Testis (tissue), 2 donors: ENCODE measurements at regions not wholly inside any gene's neighbourhood (a gene's known extent, or its start where the extent isn't known, plus 50 kb on each side); places are given as distances from the start of the nearest gene placed in this dataset.

ENCODE experiments used
- CTCF ChIP-seq, 3 experiments: fragments of 450-650 bp in 2 of 3; fragments of 200-600 bp in 1 of 3; sonication (generic) in 1 of 3; IDR thresholded peaks; one replicate each; pipeline ENCODE4 v1.5.1; 2016 to 2019; ENCODE audit warnings: antibody characterized with exemption in 3 of 3, mild to moderate bottlenecking in 2 of 3, moderate library complexity in 1 of 3
- POLR2A ChIP-seq: fragments of 450-650 bp; IDR thresholded peaks from one replicate; pipeline ENCODE4 v1.6.1; 2017; ENCODE audit warnings: antibody characterized with exemption, mild to moderate bottlenecking, moderate library complexity

DNA sequence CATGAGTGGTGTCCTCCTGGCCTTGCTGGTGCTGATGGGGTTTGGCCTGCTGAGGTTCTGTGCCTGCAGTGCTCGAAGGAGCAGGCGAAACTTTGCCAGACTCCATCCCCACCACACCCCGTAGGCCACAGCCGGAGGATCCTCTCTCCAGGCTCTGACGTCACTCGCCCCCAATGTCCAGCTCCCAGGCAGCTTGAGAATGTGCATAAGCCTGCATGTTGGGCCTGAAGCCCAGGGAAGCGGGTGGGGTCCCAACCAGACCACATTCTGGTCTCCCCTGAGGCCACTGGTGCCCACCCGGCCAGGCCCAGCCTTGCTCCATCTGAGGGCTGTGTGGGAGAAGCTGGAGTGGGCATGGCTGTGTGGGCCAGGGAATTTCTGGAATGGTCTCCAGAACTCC is 109.8 kb downstream of the ASB7 start:
- TF ChIP-seq CTCF (IDR thresholded peaks at IDR 0.05) (no peak), POLR2A (no peak)
